HG02759 (cell line): ENCODE measurements at regions not wholly inside any gene's neighbourhood (a gene's known extent, or its start where the extent isn't known, plus 50 kb on each side); places are given as distances from the start of the nearest gene placed in this dataset.
"Not testable (repeated sequence)": the region's sequence is repeated elsewhere in the genome, so short reads cannot be mapped to it uniquely, and the experiment has no call there.

Experiments used
- ATAC-seq: cut with Tn5 transposase; IDR thresholded peaks from one replicate; pipeline ENCODE4 v1.9.1; 2021; ENCODE audit warnings: mild to moderate bottlenecking, moderate library complexity; ENCODE audit not compliant: unreplicated experiment

DNA sequence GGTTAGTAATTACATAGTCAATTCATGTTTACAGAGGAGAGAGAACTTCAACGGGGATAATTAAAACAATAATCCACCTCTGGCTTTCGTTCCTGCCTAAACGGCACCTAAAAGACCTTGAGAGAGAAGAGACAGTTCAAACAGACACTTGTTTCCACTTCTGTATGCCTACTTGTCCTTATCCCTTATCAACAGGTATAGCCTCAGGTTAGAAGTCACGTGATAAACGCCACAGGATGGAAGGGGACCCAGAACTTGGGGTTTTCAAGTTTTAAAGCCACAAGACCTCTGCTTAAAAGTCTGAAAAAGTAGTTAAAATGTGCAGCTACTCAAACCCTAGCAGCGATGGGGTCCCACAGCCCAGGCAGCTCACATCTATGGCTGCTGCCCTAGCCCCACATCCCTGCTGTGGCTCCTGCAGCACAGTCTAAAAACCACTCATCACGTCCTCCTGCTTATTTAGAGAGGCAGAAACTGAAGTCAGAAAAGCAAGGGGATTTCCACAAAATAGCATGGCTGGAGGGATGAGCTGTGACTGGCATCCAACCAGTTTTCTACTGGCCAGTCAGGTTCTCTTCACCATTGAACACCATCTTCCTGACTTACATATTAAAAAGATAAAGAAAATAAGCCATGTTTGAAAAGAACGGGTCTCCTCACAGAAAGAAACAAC, 51.2 kb upstream of the SEC16B start:
- peak; percentile 59 for ATAC-seq

DNA sequence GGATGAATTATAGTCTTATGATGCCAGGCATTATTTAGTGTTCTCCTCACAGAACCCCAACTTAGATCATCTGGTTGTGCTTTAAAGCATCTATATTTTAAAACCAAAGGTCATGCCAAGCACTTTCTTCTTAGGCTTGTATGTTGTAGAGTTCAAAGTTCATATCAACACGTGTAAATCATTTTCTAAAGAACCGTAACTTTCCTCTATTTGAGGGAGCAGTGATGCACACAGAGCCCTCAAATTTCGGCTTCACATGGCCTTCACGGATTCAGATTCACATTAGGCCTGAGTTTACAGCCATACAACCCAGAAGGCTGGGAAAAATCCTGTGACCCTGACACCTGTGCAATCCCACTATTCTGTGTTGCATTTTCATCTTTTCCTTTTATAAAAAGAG, 52.1 kb upstream of the SEC16B start:
- no peak for ATAC-seq

DNA sequence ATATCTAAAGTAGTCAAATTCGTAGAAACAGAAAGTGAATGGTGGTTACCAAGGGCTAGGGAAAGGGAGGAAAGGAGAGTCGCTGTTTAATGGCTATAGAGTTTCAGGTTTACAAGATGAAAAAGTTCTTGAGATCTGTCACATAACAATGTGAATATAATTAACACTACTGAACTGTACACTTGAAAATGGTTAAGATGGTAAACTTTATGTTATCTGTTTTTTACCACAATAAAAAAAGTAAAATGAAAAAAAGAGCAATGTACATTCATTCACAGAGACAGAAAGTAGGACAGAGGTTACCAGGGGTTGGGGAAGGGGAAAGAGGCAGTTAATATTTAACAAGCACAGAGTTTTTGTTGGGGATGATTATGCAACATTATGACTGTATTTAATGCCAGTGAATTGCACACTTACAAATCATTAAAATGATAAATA, 53.3 kb upstream of the SEC16B start:
- ATAC-seq, result no peak

DNA sequence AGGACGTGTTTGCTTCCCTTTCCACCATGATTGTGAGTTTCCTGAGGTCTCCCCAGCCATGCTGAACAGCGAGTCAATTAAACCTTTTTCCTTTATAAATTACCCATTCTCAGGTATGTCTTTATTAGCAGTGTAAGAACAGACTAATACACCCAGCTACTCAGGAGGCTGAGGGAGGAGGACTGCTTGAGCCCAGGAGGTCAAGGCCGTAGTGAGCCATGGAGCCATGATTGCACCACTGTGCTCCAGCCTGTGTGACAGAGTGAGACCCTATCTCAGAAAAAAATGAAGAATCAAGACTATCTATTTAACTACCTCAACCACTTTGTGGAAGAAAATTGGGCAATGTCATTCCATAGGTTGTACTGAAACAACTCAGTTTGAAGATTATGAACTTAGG, 54.6 kb upstream of the SEC16B start:
- no peak for ATAC-seq

DNA sequence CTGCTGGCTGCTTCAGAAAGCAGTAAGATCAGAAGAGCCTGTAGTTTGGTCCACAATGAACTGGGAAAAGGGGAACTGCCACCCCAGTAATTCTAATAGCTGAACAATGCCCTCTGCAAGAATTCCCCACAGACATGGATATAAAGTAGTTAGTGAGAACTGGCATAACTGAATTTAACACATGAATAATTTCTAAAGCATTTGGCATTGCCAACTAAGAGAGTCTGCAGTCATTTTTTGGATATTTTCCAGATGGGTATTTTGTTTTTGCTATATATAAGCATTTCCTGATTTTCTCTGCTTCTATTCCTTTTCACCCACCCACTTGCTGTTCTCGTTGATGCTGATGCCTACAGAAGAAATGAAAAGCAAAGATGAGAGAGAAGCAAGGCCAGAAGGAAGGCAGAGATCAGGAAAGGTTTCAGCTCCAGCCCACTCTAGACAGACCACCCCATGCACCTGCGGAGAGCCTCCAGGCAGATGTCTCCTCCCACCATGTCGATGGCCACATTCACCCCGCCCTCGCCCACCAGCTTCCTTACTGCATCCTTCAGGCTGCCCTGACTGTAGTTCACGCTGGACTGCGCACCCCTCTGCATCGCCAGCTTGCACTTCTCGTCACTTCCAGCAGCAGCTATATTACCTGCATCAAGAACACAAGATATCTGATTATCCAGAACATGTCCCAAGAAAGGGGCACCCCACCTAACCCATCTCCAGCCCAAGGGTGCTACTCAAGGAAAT, 55.9 kb upstream of the SEC16B start:
- ATAC-seq, result no peak

DNA sequence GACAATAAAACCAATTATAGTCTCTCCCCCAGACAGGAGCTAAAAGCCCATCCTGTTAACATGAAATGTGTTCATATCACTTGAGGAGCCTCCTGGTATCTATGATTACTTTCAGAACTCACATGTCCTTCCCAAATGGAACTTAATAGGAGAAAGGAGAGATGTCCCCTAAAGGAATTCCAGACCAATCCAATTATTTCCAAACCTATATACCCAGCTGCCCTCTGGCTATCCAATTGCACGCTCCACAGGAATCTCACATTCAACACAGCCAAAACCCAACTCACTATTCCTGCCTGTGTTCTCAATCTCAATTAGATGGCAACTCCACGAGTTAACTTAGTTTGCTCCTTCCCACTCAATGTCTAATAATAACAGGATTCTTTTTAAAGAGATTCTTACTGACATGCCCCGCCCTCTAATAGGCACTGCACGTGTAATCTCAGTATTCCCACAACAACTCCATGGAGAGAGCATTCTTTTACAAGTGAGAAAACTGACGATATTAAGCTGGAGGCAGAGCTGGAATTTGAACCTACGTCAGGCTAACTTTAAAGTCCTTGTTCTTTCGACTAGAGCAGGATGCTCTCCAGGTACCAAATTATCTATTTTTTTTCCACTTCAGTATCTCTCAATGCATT, 59.1 kb upstream of the SEC16B start:
- no peak for ATAC-seq

DNA sequence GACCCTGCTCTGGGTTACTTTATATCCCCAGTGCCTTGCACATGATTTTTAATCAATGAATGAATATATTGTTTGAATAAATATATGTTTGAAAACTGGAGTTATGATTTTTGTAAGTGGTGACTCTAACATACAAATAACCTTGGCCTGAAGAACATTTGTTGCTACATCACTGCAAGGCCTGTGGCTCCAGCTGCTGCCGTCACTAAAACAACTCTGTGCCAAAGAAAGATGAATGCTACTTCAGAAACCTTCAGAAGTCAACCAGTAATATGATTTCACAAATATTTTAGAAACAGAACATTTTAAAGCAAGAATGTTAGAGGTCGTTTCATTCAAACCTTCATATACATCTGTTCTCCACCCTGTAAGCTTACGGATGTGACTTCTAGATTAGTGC, 60.6 kb upstream of the SEC16B start:
- no peak for ATAC-seq

DNA sequence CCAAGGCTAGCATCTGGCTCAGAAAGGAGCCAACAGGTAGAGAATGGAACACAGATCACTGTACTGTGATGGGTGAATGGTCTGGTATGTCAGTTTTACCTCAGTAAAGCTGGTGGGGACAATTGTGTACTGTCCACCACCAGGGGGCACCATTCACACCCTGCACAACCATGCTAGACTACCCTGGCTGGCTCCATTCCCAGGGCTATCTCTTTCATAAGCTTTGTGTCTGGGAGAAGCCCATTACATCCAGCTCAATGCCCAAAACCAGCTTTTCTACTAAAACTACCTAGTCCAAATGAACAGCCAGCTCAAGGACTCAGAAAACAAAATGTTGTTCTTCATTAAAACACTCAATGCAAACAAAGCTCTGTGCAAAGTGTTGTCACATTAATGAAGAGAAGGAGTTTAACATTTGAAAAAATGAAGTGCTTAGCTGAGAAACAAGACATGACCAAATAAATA, 62.0 kb upstream of the RASAL2 start:
- ATAC-seq, result peak; percentile 98

DNA sequence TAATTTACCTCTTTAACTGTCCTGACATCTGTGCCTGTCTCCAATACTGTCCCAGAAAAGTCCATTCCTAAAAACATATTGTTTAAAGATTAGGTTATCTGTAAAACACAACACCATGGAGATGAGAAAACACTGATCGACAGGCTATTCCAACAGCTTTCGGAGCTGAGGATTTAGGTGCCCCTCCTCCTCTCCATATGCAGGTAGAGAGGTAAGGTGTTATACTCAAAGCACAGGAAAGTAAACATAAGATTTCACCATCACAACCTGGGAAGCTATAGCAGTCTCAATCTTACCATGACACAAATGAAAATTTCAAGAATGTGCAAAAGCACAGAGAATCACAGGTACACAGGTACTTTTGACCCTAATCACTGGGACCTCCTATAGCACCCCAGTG, 60.9 kb upstream of the RASAL2 start:
- no peak for ATAC-seq

DNA sequence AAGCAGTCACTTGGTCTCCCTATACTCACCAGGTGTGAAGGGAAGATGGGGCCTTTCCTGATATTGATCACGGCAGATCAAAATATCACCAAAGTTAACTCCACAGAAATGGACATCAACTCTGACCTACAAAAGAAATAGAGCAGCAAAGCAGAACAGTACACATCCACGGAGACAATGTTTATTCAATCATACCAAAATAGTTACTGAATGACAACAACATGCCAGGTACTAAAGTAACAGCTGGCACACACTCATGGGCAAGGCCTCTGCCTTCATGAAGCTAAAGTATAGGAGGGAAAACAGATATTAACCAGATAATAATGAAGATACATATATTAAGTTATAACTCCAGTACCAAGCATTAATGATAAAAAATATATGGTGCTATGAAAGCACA, 59.2 kb upstream of the RASAL2 start:
- ATAC-seq, result no peak

DNA sequence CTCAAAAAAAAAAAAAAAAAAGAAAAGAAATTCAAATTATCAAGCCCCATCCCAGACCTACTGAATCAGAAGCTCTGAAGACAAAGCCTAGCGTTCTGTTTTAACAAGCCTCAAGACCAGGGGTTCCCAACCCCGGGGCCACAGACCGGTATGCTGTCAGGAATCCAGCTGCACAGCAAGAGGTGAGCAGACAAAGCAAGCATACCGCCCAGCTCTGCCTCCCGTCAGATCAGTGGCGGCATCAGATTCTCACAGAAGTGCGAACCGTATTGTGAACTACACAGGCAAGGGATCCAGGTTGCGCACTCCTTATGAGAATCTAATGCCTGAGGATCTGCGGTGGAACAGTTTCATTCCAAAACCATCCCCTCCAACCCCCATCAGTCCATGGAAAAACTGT, 57.8 kb upstream of the RASAL2 start:
- ATAC-seq, result no peak

DNA sequence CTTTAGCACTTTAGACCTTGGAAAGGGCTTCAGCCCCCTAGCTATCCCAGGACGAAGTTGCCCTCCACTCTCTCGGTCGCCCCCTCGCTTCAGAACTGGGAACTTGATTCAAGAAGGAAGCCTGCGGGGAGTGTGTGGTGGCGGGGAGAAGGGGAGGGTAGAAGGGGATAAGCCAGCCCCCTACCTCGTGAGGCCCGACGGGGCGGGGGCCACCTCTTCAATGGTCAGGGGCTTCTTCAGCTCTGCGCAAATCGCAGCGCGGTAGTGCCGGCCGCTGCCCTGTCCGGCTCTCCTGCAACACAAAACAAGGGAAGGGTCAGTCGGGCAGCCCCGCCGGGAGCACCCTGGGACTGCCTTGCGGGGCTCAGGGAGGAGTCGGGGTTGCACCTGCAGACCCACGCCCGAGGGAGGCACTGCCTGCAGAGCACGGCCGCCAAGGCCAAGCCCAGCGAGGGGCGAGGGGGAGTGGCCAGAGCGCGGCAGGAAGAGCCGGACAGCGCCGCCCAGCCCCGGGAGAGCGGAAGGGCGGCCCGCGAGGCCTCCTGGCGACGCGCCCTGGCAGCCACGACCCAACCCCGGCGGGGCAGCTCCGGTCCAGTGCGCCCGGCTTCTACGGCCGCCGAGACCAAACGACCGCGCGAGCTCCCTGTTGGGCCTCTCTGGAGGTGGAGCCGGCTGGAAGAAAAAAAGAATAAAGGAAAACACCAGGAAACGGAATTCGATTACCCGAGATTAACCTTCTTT, 56.2 kb upstream of the RASAL2 start:
- no peak for ATAC-seq

DNA sequence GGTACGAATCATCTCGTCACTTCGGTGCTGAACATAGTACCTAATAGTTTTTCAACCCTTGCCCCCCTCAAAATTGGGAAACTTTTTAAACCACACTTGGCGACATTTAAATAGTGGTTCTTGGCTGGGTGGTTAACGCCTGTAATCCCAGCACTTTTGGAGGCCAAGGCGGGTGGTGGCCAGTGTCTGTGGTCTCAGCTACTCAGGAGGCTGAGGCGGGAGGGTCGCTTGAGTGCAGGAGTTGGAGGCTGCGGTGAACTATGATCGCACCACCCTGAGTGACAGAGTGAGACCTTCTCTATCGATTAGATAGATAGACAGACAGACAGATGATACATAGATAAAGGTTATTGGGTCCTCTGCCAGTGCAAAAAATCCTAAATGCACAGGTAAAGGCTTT, 55.5 kb upstream of the RASAL2 start:
- no peak for ATAC-seq

DNA sequence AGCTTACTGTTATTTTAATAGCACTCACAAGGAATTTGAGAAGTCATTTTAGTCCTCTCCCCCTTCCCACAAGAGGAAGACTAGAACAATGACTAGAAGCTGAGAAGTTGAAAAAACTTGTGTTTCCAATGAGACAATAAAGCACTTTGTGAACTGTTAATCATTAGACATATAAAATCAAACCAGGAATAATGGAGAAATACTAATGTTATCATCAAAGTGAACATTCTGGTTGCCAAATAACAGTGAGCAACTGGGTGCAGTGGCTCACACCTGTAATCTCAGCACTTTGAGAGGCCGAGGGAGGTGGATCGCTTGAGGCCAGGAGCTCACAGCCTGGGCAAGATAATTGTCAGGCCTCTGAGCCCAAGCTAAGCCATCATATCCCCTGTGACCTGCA, 54.0 kb upstream of the RASAL2 start:
- ATAC-seq, result no peak

DNA sequence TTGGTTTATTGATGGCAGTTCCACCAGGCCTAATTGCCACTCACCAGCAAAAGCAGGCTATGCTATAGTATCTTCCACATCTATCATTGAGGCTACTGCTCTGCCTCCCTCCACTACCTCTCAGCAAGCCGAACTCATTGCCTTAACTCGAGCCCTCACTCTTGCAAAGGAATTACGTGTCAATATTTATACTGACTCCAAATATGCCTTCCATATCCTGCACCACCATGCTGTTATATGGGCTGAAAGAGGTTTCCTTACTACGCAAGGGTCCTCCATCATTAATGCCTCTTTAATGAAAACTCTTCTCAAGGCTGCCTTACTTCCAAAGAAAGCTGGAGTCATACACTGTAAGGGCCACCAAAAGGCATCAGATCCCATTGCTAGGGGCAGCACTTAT, 50.0 kb upstream of the RASAL2 start:
- not testable (repeated sequence) for ATAC-seq
